Body of pancreas (tissue), 4 donors: ENCODE measurements at regions not wholly inside any gene's neighbourhood (a gene's known extent, or its start where the extent isn't known, plus 50 kb on each side); places are given as distances from the start of the nearest gene placed in this dataset.
A peak's percentile ranks its signal among the peaks of the same experiment; 100 is the strongest.

Experiments used
- ATAC-seq: fragments of 150-250 bp; one replicate; pipeline ENCODE4 v1.9.1; 2016
- DNase-seq, 4 donors: peaks; one replicate each; pipeline ENCODE4 v3.0.0-alpha.2; 2019
- H3K27ac ChIP-seq, 4 donors: fragments of 200-600 bp; sonication (generic); 1 replicate in 3 of 4; 2 replicates in 1 of 4; pipeline versions ENCODE4 v1.5.1 to v1.6.1; 2016 to 2019; ENCODE audit warnings: mild to moderate bottlenecking in 1 of 4, mixed read lengths in 1 of 4, moderate library complexity in 1 of 4
- H3K27me3 ChIP-seq, 2 donors: fragments of 200-600 bp; sonication (generic); one replicate each; pipeline ENCODE4 v1.6.0; 2016; ENCODE audit warnings: mild to moderate bottlenecking in 1 of 2
- H3K36me3 ChIP-seq, 2 donors: fragments of 200-600 bp; sonication (generic); replicated peaks in 1 of 2; 2 replicates each; pipeline ENCODE4 v1.5.1; 2016; ENCODE audit warnings: low read depth in 2 of 2; ENCODE audit not compliant: insufficient read depth in 1 of 2
- H3K4me1 ChIP-seq: fragments of 200-600 bp; sonication (generic); one replicate; pipeline ENCODE4 v1.6.0; 2016
- H3K4me3 ChIP-seq, 2 donors: fragments of 200-600 bp; sonication (generic); 1 replicate in 1 of 2; 2 replicates in 1 of 2; pipeline ENCODE4 v1.5.1; 2016 to 2019
- H3K9me3 ChIP-seq, 3 donors: fragments of 200-600 bp; sonication (generic); 1 replicate in 2 of 3; 2 replicates in 1 of 3; pipeline ENCODE4 v1.5.1; 2016
- POLR2A ChIP-seq, 3 donors: fragments of 450-650 bp; IDR thresholded peaks; one replicate each; pipeline ENCODE4 v1.6.1; 2016; ENCODE audit warnings: antibody characterized with exemption in 3 of 3, mild to moderate bottlenecking in 2 of 3
- WGBS, 2 donors: methylation state at CpG; one replicate each; pipeline ENCODE4 v1.1.5; 2017; 5-methylcytosine and 5-hydroxymethylcytosine counted together
- intact Hi-C: fragments of 100-400 bp; cut with DNase I; formaldehyde crosslinking; loops from one replicate; pipeline ENCODE4 v1.15.1; 2023
- TF ChIP-seq, protein P1 (sequence below), 7 experiments: fragments of 450-650 bp in 4 of 7; fragments of 200-600 bp in 3 of 7; sonication (generic) in 3 of 7; IDR thresholded peaks; one replicate each; pipeline ENCODE4 v1.5.1; 2016 to 2019; ENCODE audit warnings: antibody characterized with exemption in 7 of 7

DNA sequence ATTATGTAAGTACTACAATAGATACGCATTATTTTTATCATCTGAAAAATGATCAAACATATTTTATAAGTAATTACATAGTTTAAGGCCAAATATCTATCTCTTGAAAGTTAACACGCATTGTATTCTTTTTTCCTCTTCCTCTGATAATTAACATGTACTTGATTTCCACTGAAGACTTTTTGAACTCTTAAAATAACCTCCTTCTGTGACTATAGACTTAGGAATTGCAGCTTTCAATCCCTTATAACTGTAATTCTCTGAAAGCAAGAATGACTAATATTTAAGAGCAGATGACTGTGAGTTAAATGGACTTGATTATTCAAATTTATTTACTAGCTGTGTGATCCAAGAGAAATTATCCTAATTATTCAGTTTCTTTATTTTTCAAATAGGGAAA, 730.6 kb upstream of the NECTIN3 start:
- no peaks in the 10 kb centered on the region for H3K9me3 ChIP-seq
- H3K4me1 ChIP-seq: peaks cover 9% of the 10 kb centered on the region
- no peak for ATAC-seq
- H3K27me3 ChIP-seq: no peaks in the 10 kb centered on the region
- no peak overlapping the region for H3K27ac ChIP-seq
- intact Hi-C loops: no loop called here
- no peaks in the 10 kb centered on the region for H3K36me3 ChIP-seq
- TF ChIP-seq POLR2A (IDR thresholded peaks at IDR 0.05): no peak
- TF ChIP-seq, protein P1, sequence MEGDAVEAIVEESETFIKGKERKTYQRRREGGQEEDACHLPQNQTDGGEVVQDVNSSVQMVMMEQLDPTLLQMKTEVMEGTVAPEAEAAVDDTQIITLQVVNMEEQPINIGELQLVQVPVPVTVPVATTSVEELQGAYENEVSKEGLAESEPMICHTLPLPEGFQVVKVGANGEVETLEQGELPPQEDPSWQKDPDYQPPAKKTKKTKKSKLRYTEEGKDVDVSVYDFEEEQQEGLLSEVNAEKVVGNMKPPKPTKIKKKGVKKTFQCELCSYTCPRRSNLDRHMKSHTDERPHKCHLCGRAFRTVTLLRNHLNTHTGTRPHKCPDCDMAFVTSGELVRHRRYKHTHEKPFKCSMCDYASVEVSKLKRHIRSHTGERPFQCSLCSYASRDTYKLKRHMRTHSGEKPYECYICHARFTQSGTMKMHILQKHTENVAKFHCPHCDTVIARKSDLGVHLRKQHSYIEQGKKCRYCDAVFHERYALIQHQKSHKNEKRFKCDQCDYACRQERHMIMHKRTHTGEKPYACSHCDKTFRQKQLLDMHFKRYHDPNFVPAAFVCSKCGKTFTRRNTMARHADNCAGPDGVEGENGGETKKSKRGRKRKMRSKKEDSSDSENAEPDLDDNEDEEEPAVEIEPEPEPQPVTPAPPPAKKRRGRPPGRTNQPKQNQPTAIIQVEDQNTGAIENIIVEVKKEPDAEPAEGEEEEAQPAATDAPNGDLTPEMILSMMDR (IDR thresholded peaks at IDR 0.05): no peak
- DNase-seq: no peak
- no peak overlapping the region for H3K4me3 ChIP-seq
- WGBS, 2 donors: 78 to 90% methylated on average over 2 of the region's 2 CpGs

GRCh38 chr3:110343376-110343775, 728.2 kb upstream of the NECTIN3 start:
- intact Hi-C loops: no loop called here
- H3K4me1 ChIP-seq: peaks cover 9% of the 10 kb centered on the region
- DNase-seq: no peak
- no peaks in the 10 kb centered on the region for H3K27me3 ChIP-seq
- H3K36me3 ChIP-seq: no peaks in the 10 kb centered on the region
- peak overlapping the region in 1 of 4 donors; percentile 51 for H3K27ac ChIP-seq
- no peak for TF ChIP-seq POLR2A (IDR thresholded peaks at IDR 0.05)
- TF ChIP-seq, protein P1 (IDR thresholded peaks at IDR 0.05): no peak
- no peaks in the 10 kb centered on the region for H3K9me3 ChIP-seq
- WGBS, 2 donors: 87 to 91% methylated on average over 3 of the region's 3 CpGs
- H3K4me3 ChIP-seq: no peak overlapping the region
- ATAC-seq: no peak

- peak overlapping the region in 2 of 4 donors; percentile 40 to 51 for H3K27ac ChIP-seq
These were observed 727.7 kb upstream of the NECTIN3 start for GRCh38 chr3:110343945-110344344.

DNA sequence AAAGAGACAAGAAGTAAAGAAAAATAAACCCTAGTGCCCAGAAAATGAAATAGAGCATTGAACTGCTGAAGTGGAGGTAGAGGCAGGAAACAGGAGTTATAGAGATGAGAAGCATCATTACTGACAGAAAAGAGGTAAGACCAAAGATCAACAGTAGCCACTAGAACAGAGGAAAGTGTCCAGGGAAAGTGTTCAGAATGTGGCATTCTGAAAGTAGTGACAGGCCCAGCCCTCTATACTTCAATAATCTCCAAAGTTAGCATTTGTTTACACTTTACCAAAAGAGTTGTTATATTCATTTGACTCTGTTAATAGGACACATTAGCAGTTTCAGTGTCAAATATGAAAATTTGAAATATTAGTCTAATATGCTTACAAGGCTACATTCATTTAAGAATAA, 727.1 kb upstream of the NECTIN3 start:
- DNase-seq: no peak
- H3K27me3 ChIP-seq: no peaks in the 10 kb centered on the region
- intact Hi-C loops: no loop called here
- no peaks in the 10 kb centered on the region for H3K36me3 ChIP-seq
- ATAC-seq: peak; percentile 21
- H3K4me3 ChIP-seq: no peak overlapping the region
- TF ChIP-seq, protein P1 (IDR thresholded peaks at IDR 0.05): no peak
- TF ChIP-seq POLR2A (IDR thresholded peaks at IDR 0.05): no peak
- H3K9me3 ChIP-seq: no peaks in the 10 kb centered on the region
- H3K4me1 ChIP-seq: peaks cover 9% of the 10 kb centered on the region
- peak overlapping the region in 2 of 4 donors; percentile 40 to 51 for H3K27ac ChIP-seq

More at GRCh38 chr3:110343945-110344344, 727.7 kb upstream of the NECTIN3 start:
- intact Hi-C loops: no loop called here
- Histone ChIP-seq H3K4me1 (peaks cover 9% of the 10 kb centered on the region), H3K27me3 (no peaks in the 10 kb centered on the region), H3K9me3 (no peaks in the 10 kb centered on the region), H3K4me3 (no peak overlapping the region), H3K36me3 (no peaks in the 10 kb centered on the region)
- DNase-seq: no peak
- ATAC-seq: no peak
- TF ChIP-seq POLR2A (IDR thresholded peaks at IDR 0.05): no peak
- TF ChIP-seq, protein P1 (IDR thresholded peaks at IDR 0.05): no peak
- WGBS, 2 donors: 92 to 100% methylated on average over 1 of the region's 1 CpG
